OCI-LY3 (cell line): ENCODE measurements at regions not wholly inside any gene's neighbourhood (a gene's known extent, or its start where the extent isn't known, plus 50 kb on each side); places are given as distances from the start of the nearest gene placed in this dataset.
A peak's percentile ranks its signal among the peaks of the same experiment; 100 is the strongest.

Experiments used
- H2AFZ ChIP-seq: fragments of 200-600, 300-600 bp; shearing (Covaris generic); 2 replicates; pipeline ENCODE4 v1.6.0; 2014; ENCODE audit warnings: antibody characterized with exemption, low read depth, low read length
- H3K27ac ChIP-seq: fragments of 200-600, 300-600 bp; sonication (generic); 2 replicates; pipeline ENCODE4 v1.5.1; 2014; ENCODE audit warnings: mild to moderate bottlenecking, low read length, moderate library complexity, mixed read lengths
- H3K27me3 ChIP-seq: fragments of 200-600, 300-600 bp; sonication (generic); 2 replicates; pipeline ENCODE4 v1.6.1; 2014; ENCODE audit warnings: low read depth, low read length, mixed read lengths
- H3K36me3 ChIP-seq: fragments of 200-600, 300-600 bp; sonication (generic); replicated peaks from 2 replicates; pipeline ENCODE3; 2014; ENCODE audit warnings: low read depth, low read length, mixed read lengths
- H3K4me1 ChIP-seq: fragments of 300-600, 200-600 bp; sonication (generic); 2 replicates; pipeline ENCODE4 v1.6.1; 2014; ENCODE audit warnings: low read length, mixed read lengths
- H3K4me2 ChIP-seq: fragments of 200-600, 300-600 bp; sonication (generic); 2 replicates; pipeline ENCODE4 v1.6.1; 2014; ENCODE audit warnings: low read length, mixed read lengths
- H3K4me3 ChIP-seq: fragments of 300-600, 200-600 bp; sonication (generic); 2 replicates; pipeline ENCODE4 v1.5.1; 2014; ENCODE audit warnings: antibody characterized with exemption, mild to moderate bottlenecking, low read length, moderate library complexity
- H3K79me2 ChIP-seq: fragments of 300-600, 200-600 bp; shearing (Covaris generic); 2 replicates; pipeline ENCODE4 v1.6.1; 2014; ENCODE audit warnings: mild to moderate bottlenecking, low read length, mixed read lengths
- H3K9ac ChIP-seq: fragments of 300-600, 200-600 bp; shearing (Covaris generic); 2 replicates; pipeline ENCODE4 v1.6.0; 2014; ENCODE audit warnings: mild to moderate bottlenecking, low read length, moderate library complexity
- H3K9me3 ChIP-seq: fragments of 200-600, 300-600 bp; shearing (Covaris generic); 2 replicates; pipeline ENCODE4 v1.6.1; 2014; ENCODE audit warnings: low read length, mixed read lengths; ENCODE audit not compliant: insufficient read depth
- H4K20me1 ChIP-seq: fragments of 200-600, 300-600 bp; sonication (generic); 2 replicates; pipeline ENCODE4 v1.6.1; 2016; ENCODE audit warnings: low read length, mixed read lengths; ENCODE audit not compliant: insufficient read depth
- EZH2phosphoT487 ChIP-seq: fragments of 200-600 bp; shearing (Covaris generic); IDR thresholded peaks from 2 replicates; pipeline ENCODE4 v1.6.1; 2018; ENCODE audit warnings: antibody characterized with exemption, mixed run types, low read depth
- TF ChIP-seq, protein P1 (sequence below): fragments of 200-600, 300-600 bp; sonication (generic); IDR thresholded peaks from 2 replicates; pipeline ENCODE4 v1.5.1; 2014; ENCODE audit warnings: antibody characterized with exemption, low read length, low read depth

DNA sequence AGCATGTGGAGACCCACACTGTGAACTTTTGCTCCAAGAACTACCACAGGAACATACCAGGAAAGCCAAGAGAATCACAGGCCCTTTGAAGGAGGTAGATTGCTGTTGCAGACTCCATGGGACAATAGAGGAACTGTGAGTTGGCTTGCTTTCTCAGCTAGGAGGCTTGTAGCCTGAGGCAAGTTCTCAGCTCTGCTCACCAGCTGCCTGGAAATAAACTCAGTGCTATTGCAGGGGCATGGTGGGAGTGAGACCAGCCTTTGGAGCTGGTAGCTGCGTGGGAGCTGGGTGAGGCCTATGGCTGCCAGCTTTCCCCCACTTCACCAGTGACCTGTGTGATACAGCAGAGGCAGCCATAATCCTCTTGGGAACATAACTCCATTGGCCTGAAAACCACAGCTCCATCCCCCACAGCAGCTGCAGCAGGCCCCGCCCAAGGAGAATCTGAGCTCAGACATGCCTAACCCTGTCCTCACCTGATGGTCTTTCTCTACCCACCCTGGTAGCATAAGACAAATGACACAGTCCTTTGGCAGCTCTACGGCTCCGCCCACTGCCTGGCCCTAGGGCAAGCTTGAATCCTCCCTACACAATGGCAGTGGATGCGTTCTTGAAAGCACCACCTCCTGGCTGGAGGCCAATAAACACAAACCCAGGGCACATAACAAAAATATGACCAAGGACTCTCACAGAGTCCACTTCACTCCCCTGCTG is 389.5 kb downstream of the KIF4B start:
- H3K9me3 ChIP-seq: no peaks in the 10 kb centered on the region
- peaks cover 4% of the 10 kb centered on the region for H3K4me1 ChIP-seq
- no peaks in the 10 kb centered on the region for H3K79me2 ChIP-seq
- H3K4me2 ChIP-seq: no peak overlapping the region
- no peak overlapping the region for H3K9ac ChIP-seq
- H3K27me3 ChIP-seq: no peaks in the 10 kb centered on the region
- no peak overlapping the region for H3K4me3 ChIP-seq
- TF ChIP-seq, protein P1, sequence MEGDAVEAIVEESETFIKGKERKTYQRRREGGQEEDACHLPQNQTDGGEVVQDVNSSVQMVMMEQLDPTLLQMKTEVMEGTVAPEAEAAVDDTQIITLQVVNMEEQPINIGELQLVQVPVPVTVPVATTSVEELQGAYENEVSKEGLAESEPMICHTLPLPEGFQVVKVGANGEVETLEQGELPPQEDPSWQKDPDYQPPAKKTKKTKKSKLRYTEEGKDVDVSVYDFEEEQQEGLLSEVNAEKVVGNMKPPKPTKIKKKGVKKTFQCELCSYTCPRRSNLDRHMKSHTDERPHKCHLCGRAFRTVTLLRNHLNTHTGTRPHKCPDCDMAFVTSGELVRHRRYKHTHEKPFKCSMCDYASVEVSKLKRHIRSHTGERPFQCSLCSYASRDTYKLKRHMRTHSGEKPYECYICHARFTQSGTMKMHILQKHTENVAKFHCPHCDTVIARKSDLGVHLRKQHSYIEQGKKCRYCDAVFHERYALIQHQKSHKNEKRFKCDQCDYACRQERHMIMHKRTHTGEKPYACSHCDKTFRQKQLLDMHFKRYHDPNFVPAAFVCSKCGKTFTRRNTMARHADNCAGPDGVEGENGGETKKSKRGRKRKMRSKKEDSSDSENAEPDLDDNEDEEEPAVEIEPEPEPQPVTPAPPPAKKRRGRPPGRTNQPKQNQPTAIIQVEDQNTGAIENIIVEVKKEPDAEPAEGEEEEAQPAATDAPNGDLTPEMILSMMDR: no peak
- TF ChIP-seq EZH2phosphoT487: no peak
- no peak overlapping the region for H3K27ac ChIP-seq
- no peaks in the 10 kb centered on the region for H3K36me3 ChIP-seq
- no peaks in the 10 kb centered on the region for H4K20me1 ChIP-seq
- no peak overlapping the region for H2AFZ ChIP-seq

DNA sequence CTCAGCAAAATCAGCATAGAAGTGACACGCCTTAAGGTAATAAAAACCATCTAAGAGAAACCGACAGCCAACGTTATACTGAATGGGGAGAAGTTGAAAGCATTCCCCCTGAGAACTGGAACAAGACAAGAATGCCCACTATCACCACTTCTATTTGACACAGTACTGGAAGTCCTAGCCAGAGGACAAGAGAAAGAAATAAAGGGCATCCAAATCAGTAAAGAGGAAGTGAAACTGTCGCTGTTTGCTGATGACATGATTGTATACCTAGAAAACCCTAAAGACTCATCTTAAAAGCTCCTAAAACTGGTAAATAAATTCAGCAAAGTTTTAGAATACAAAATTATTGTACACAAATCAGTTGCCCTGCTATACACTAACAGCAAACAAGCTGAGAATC is 393.3 kb downstream of the KIF4B start:
- Histone ChIP-seq H4K20me1 (no peaks in the 10 kb centered on the region), H3K4me3 (no peak overlapping the region), H3K36me3 (no peaks in the 10 kb centered on the region), H2AFZ (no peak overlapping the region), H3K27ac (no peak overlapping the region), H3K79me2 (no peaks in the 10 kb centered on the region), H3K4me2 (no peak overlapping the region), H3K9me3 (no peaks in the 10 kb centered on the region), H3K27me3 (no peaks in the 10 kb centered on the region), H3K4me1 (peaks cover 17% of the 10 kb centered on the region), H3K9ac (no peak overlapping the region)
- TF ChIP-seq, protein P1: no peak

DNA sequence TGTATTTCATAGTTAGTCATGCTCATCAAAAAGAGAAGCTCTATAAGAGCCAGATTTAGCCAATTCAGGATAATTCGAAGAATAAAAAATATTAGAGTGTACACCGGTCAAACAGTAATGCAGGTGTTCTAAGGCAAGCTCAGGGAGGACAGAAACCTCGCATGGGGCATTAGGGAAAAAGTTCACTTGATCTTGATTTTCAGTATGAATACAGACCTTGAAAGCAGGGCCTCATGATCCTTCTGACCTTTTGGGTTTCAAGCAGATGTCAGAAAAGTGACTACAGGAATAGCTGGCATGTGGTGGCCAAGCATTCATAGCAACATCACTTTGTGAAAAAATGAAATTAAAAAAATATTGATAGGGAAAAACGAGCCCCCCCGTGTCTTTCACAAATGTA is 394.9 kb downstream of the KIF4B start:
- no peaks in the 10 kb centered on the region for H3K36me3 ChIP-seq
- no peaks in the 10 kb centered on the region for H3K27me3 ChIP-seq
- H3K27ac ChIP-seq: no peak overlapping the region
- H3K4me1 ChIP-seq: peaks cover 17% of the 10 kb centered on the region
- H3K9me3 ChIP-seq: no peaks in the 10 kb centered on the region
- H3K9ac ChIP-seq: no peak overlapping the region
- H2AFZ ChIP-seq: no peak overlapping the region
- no peak overlapping the region for H3K4me3 ChIP-seq
- no peaks in the 10 kb centered on the region for H3K79me2 ChIP-seq
- TF ChIP-seq, protein P1: no peak
- TF ChIP-seq EZH2phosphoT487: no peak
- H3K4me2 ChIP-seq: 0 out of 2 replicates have a peak overlapping the region, but pooled peaks have one; percentile 4
- H4K20me1 ChIP-seq: no peaks in the 10 kb centered on the region

DNA sequence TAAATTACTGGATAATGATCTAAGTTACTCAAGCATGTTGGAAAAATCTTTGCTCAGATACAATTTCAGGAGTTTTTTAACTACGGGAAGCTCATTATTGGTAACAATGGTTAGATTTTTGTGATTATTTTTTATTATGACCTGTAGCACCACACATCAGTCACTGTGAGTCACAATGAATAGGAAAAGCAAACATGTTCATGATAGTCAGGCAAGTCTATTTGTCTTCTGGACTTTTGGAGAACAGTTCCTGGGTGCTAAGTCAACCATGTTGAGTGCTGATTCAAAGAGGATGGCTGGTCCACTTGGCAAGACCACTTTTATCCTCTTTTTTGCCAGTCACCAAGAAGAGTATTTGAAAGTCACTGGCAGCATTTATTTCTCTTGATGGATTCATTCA is 403.2 kb downstream of the KIF4B start:
- Histone ChIP-seq H3K79me2 (no peaks in the 10 kb centered on the region), H3K27me3 (no peaks in the 10 kb centered on the region), H3K36me3 (no peaks in the 10 kb centered on the region), H3K4me2 (no peak overlapping the region), H3K4me3 (no peak overlapping the region), H2AFZ (no peak overlapping the region), H4K20me1 (no peaks in the 10 kb centered on the region), H3K4me1 (peaks cover 12% of the 10 kb centered on the region), H3K9me3 (no peaks in the 10 kb centered on the region), H3K27ac (no peak overlapping the region), H3K9ac (no peak overlapping the region)
- no peak for TF ChIP-seq EZH2phosphoT487
- TF ChIP-seq, protein P1: no peak
